ENCODE measurements at regions not wholly inside any gene's neighbourhood (a gene's known extent, or its start where the extent isn't known, plus 50 kb on each side); places are given as distances from the start of the nearest gene placed in this dataset.

DNA sequence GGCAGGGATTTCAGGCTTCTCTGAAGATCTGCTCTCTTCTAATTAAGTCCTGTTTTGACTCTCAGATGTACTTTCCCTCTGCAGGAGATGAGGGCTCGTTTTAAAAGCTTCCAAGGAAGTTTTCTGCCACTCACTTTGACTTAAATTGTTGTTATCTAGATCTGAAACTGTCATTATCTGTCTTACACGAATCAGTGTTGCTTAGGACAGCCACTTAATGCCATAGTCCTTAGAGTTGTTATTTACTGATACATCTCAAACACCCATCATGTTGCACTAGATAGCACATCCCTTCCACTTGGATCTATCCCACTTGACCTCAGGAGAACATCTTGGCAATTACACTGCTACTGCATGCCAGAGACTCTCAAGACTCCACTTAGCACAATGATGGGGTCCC, 86.9 kb upstream of the FAT3 start:
- Histone ChIP-seq H3K9me3 (replicated peaks; ENCODE audit: insufficient read depth, low read length) (no peaks in the 10 kb centered on the region), H3K27me3 (replicated peaks; ENCODE audit: insufficient read depth, low read length) (no peaks in the 10 kb centered on the region), H3K9me2 (replicated peaks; ENCODE audit: insufficient read depth, low read length) (no peaks in the 10 kb centered on the region), H2AFZ (ENCODE audit: low read length) (no peak overlapping the region), H3K79me2 (ENCODE audit: low read length) (no peaks in the 10 kb centered on the region), H3K27ac (ENCODE audit: low read length) (no peak overlapping the region), H3F3A (ENCODE audit: insufficient read depth, low read length) (no peaks in the 10 kb centered on the region), H4K20me1 (ENCODE audit: insufficient read depth, low read length) (no peaks in the 10 kb centered on the region), H3K4me3 (ENCODE audit: low read length) (no peak overlapping the region), H3K36me3 (replicated peaks; ENCODE audit: insufficient read depth, low read length) (no peaks in the 10 kb centered on the region), H3K9ac (ENCODE audit: low read length) (no peak overlapping the region), H3K4me2 (ENCODE audit: low read depth, low read length) (no peak overlapping the region), H3K4me1 (ENCODE audit: low read length) (no peaks in the 10 kb centered on the region)
- TF ChIP-seq EZH2 (optimal IDR thresholded peaks at IDR 0.05; ENCODE audit: low read depth, low read length) (no peak), EZH2phosphoT487 (IDR thresholded peaks at IDR 0.05; ENCODE audit: low read length) (no peak)
- TF ChIP-seq, protein P1, sequence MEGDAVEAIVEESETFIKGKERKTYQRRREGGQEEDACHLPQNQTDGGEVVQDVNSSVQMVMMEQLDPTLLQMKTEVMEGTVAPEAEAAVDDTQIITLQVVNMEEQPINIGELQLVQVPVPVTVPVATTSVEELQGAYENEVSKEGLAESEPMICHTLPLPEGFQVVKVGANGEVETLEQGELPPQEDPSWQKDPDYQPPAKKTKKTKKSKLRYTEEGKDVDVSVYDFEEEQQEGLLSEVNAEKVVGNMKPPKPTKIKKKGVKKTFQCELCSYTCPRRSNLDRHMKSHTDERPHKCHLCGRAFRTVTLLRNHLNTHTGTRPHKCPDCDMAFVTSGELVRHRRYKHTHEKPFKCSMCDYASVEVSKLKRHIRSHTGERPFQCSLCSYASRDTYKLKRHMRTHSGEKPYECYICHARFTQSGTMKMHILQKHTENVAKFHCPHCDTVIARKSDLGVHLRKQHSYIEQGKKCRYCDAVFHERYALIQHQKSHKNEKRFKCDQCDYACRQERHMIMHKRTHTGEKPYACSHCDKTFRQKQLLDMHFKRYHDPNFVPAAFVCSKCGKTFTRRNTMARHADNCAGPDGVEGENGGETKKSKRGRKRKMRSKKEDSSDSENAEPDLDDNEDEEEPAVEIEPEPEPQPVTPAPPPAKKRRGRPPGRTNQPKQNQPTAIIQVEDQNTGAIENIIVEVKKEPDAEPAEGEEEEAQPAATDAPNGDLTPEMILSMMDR (IDR thresholded peaks at IDR 0.05; ENCODE audit: low read length), result no peak
- no peak for DNase-seq

DNA sequence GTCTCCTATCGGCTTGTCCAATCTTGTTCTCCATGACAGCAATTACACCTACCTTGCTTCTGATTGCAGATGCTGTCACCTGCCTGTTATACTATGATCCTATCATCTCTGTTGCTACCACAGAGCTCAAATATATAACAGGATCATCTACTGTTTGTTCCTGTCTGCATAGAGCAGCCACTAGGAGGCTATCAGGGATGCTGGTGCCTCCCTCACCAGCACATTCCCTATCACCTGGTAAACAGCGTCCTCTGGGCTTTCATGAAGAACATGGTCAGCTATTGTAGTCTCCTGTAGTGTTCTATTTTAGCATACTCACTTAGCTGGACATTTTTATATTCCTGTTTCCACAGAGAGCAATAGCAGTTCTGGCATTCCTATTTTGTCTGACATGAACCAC, 87.8 kb upstream of the FAT3 start:
- Histone ChIP-seq H3K79me2 (ENCODE audit: low read length) (no peaks in the 10 kb centered on the region), H3K4me3 (ENCODE audit: low read length) (no peak overlapping the region), H3K27me3 (replicated peaks; ENCODE audit: insufficient read depth, low read length) (no peaks in the 10 kb centered on the region), H3K9me3 (replicated peaks; ENCODE audit: insufficient read depth, low read length) (no peaks in the 10 kb centered on the region), H4K20me1 (ENCODE audit: insufficient read depth, low read length) (no peaks in the 10 kb centered on the region), H2AFZ (ENCODE audit: low read length) (no peak overlapping the region), H3K9ac (ENCODE audit: low read length) (no peak overlapping the region), H3K36me3 (replicated peaks; ENCODE audit: insufficient read depth, low read length) (no peaks in the 10 kb centered on the region), H3F3A (ENCODE audit: insufficient read depth, low read length) (no peaks in the 10 kb centered on the region), H3K4me2 (ENCODE audit: low read depth, low read length) (no peak overlapping the region), H3K4me1 (ENCODE audit: low read length) (no peaks in the 10 kb centered on the region), H3K27ac (ENCODE audit: low read length) (no peak overlapping the region), H3K9me2 (replicated peaks; ENCODE audit: insufficient read depth, low read length) (no peaks in the 10 kb centered on the region)
- TF ChIP-seq, protein P1 (IDR thresholded peaks at IDR 0.05; ENCODE audit: low read length), result no peak
- TF ChIP-seq EZH2phosphoT487 (IDR thresholded peaks at IDR 0.05; ENCODE audit: low read length) (no peak), EZH2 (optimal IDR thresholded peaks at IDR 0.05; ENCODE audit: low read depth, low read length) (no peak)
- DNase-seq, result no peak

DNA sequence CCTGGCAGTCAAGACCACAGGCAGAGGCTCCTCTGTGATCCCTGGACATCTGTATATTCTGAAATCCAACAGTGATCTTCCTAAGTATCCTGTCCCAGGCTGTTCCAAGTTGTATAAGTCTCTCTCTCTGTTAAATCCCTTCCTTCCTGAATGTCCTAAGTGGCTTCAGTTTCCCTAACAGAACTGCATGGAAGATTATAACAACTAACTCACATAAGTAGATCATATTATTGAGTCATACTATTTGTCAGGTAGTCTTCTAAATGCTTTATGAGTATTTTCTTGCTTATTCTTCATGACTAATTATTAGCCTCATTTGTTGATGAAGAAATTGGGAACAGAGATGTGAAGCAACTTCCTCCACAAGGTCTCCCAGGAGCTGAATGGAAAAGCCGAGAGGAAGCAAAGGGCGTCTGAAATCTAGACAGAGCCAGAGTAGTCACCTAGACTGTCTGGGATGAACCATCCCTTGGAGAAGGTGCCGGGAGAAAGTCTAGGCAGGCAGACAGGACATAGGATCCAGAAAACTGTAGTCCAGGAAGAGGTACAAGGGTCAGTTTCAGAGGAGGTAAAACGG, 93.2 kb upstream of the FAT3 start:
- no peak for DNase-seq

More for the DNA sequence above, 93.2 kb upstream of the FAT3 start:
- H3K9me2 ChIP-seq (replicated peaks; ENCODE audit: insufficient read depth, low read length), result no peaks in the 10 kb centered on the region
- H3K9me3 ChIP-seq (replicated peaks; ENCODE audit: insufficient read depth, low read length), result no peaks in the 10 kb centered on the region
- no peaks in the 10 kb centered on the region for H3K27me3 ChIP-seq (replicated peaks; ENCODE audit: insufficient read depth, low read length)
- H3K36me3 ChIP-seq (replicated peaks; ENCODE audit: insufficient read depth, low read length), result no peaks in the 10 kb centered on the region
- no peak overlapping the region for H3K9ac ChIP-seq (ENCODE audit: low read length)
- TF ChIP-seq EZH2 (optimal IDR thresholded peaks at IDR 0.05; ENCODE audit: low read depth, low read length) (no peak), EZH2phosphoT487 (IDR thresholded peaks at IDR 0.05; ENCODE audit: low read length) (no peak)
- TF ChIP-seq, protein P1 (IDR thresholded peaks at IDR 0.05; ENCODE audit: low read length), result no peak
- no peak overlapping the region for H2AFZ ChIP-seq (ENCODE audit: low read length)
- no peaks in the 10 kb centered on the region for H3K4me1 ChIP-seq (ENCODE audit: low read length)
- no peaks in the 10 kb centered on the region for H3K79me2 ChIP-seq (ENCODE audit: low read length)
- no peak overlapping the region for H3K27ac ChIP-seq (ENCODE audit: low read length)
- no peak overlapping the region for H3K4me3 ChIP-seq (ENCODE audit: low read length)
- H3K4me2 ChIP-seq (ENCODE audit: low read depth, low read length), result no peak overlapping the region
- H4K20me1 ChIP-seq (ENCODE audit: insufficient read depth, low read length), result no peaks in the 10 kb centered on the region
- no peaks in the 10 kb centered on the region for H3F3A ChIP-seq (ENCODE audit: insufficient read depth, low read length)
